Mesothelial cell of epicardium (in vitro differentiated cells): ENCODE measurements at regions not wholly inside any gene's neighbourhood (a gene's known extent, or its start where the extent isn't known, plus 50 kb on each side); places are given as distances from the start of the nearest gene placed in this dataset.

Experiments used
- DNase-seq, 2 experiments: peaks; one replicate each; pipeline ENCODE4 v3.0.0; 2021; ENCODE audit warnings: low spot score in 2 of 2; ENCODE audit not compliant: unreplicated experiment in 2 of 2
- H3K27ac Mint-ChIP-seq: 2 replicates; pipeline ENCODE4 v1.8.0; 2021; ENCODE audit warnings: mixed read lengths
- H3K27me3 Mint-ChIP-seq: 2 replicates; pipeline ENCODE4 v1.8.0; 2021; ENCODE audit warnings: low read depth, mixed read lengths
- H3K36me3 Mint-ChIP-seq: 2 replicates; pipeline ENCODE4 v1.8.0; 2021; ENCODE audit warnings: mixed read lengths
- H3K4me1 Mint-ChIP-seq: 2 replicates; pipeline ENCODE4 v1.8.0; 2021; ENCODE audit warnings: mixed read lengths
- H3K4me3 Mint-ChIP-seq: 2 replicates; pipeline ENCODE4 v1.8.0; 2021; ENCODE audit warnings: mild to moderate bottlenecking, moderate library complexity, mixed read lengths
- H3K9me3 Mint-ChIP-seq: 2 replicates; pipeline ENCODE4 v1.8.0; 2021; ENCODE audit warnings: mixed read lengths
- TF ChIP-seq, protein P1 (sequence below): fragments of 200-600 bp; sonication (generic); IDR thresholded peaks from one replicate; pipeline ENCODE4 v1.5.0; 2021; ENCODE audit warnings: antibody characterized with exemption; ENCODE audit not compliant: unreplicated experiment

GRCh38 chr15:77548589-77549557 is 83.8 kb downstream of the LINGO1 start:
- Mint-ChIP-seq H3K27me3 (no peaks in the 10 kb centered on the region), H3K9me3 (peaks cover 3% of the 10 kb centered on the region), H3K4me1 (peaks cover 26% of the 10 kb centered on the region), H3K27ac (no peak overlapping the region), H3K36me3 (no peaks in the 10 kb centered on the region), H3K4me3 (no peak overlapping the region)
- TF ChIP-seq, protein P1, sequence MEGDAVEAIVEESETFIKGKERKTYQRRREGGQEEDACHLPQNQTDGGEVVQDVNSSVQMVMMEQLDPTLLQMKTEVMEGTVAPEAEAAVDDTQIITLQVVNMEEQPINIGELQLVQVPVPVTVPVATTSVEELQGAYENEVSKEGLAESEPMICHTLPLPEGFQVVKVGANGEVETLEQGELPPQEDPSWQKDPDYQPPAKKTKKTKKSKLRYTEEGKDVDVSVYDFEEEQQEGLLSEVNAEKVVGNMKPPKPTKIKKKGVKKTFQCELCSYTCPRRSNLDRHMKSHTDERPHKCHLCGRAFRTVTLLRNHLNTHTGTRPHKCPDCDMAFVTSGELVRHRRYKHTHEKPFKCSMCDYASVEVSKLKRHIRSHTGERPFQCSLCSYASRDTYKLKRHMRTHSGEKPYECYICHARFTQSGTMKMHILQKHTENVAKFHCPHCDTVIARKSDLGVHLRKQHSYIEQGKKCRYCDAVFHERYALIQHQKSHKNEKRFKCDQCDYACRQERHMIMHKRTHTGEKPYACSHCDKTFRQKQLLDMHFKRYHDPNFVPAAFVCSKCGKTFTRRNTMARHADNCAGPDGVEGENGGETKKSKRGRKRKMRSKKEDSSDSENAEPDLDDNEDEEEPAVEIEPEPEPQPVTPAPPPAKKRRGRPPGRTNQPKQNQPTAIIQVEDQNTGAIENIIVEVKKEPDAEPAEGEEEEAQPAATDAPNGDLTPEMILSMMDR: no peak
- no peak for DNase-seq

DNA sequence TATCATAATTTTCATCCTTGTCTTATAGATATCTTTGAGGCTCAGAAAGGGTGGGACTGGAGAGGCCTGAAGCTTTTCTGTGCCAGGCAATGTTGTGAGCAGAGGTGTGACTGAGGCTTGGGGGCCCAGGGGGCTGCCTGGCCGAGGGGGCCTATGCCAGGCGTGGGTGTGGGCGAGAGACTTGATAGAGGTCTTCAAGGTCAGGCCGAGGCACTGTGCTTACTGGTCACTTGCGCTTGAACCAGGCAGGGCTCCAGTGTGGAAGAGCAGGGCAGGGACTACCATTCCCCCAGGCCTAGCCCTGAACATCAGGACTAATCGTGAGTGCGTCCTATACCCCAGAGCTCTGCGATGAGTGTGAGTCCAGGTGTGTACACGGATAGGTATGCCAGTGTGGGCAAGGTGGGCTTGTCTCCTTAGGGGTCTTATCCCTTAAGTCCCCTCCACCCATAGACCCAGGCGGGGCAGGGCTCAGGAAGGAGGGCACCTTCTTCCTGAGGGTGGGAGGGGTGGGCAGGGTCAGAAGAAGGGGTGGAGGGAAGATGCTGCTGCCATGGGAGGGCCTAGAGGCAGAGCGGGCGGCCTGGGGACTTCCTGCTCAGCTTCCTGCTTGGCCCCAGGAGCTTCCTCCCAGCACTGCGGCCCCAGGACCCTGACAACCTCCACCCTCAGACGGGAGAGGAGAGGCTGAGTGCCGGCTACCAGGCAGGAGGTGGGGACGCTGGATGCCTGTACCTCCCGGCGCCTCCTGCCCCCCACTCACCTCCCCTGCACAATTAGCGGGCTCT is 84.7 kb downstream of the LINGO1 start:
- DNase-seq: no peak
- Mint-ChIP-seq H3K4me3 (no peak overlapping the region), H3K4me1 (peaks cover 24% of the 10 kb centered on the region), H3K9me3 (peaks cover 3% of the 10 kb centered on the region), H3K27ac (no peak overlapping the region), H3K36me3 (no peaks in the 10 kb centered on the region), H3K27me3 (no peaks in the 10 kb centered on the region)
- TF ChIP-seq, protein P1: no peak

GRCh38 chr15:77546870-77547269 is 85.8 kb downstream of the LINGO1 start:
- TF ChIP-seq, protein P1: no peak
- H3K4me3 Mint-ChIP-seq: no peak overlapping the region

DNA sequence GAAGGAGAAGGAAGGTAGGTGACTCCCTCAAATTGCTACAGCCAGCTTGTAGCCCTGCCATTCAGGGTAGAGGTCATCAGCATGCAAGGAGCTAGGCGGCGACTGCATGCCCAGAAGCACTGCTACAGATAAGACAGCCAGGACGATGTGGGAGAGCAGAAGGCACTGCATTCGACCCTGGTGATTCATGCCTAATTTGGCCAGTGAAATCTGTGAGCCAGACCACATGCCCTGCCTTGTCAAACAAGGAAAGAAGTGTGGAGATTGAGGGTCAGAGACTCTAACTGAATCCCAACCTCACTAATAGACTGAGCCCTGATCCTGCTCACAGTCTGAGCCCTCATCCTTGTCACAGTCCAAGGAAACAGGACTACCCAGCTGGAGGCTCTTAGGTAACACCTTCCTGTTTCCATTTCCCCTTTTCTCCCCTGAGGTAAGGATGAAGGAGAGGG is 86.6 kb downstream of the LINGO1 start:
- Mint-ChIP-seq H3K36me3 (no peaks in the 10 kb centered on the region), H3K27me3 (no peaks in the 10 kb centered on the region), H3K9me3 (peaks cover 3% of the 10 kb centered on the region), H3K4me3 (no peak overlapping the region), H3K27ac (no peak overlapping the region), H3K4me1 (peaks cover 28% of the 10 kb centered on the region)
- TF ChIP-seq, protein P1: no peak
- DNase-seq: no peak

More at GRCh38 chr15:77546870-77547269, 85.8 kb downstream of the LINGO1 start:
- H3K9me3 Mint-ChIP-seq: peaks cover 3% of the 10 kb centered on the region
- H3K27me3 Mint-ChIP-seq: no peaks in the 10 kb centered on the region
- DNase-seq: no peak
- H3K36me3 Mint-ChIP-seq: no peaks in the 10 kb centered on the region
- no peak overlapping the region for H3K27ac Mint-ChIP-seq
- H3K4me1 Mint-ChIP-seq: peaks cover 29% of the 10 kb centered on the region

DNA sequence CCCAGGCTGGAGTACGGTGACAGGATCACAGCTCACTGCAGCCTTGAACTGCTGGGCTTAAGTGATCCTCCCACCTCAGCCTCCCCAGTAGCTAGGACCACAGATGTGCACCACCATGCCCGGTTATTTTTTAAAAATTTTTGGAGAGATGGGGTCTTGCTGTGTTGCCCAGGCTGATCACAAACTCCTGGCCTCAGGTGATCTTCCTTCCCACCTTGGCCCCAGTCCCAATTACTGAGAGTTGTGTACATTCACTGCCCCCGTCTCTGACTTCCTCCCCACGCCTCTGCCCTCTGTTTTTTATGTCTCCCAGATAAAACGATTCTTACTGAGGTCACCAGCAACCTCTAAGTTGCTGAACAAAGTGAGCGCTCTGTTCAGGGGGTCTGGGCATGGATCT is 87.7 kb downstream of the LINGO1 start:
- H3K9me3 Mint-ChIP-seq: peaks cover 3% of the 10 kb centered on the region
- no peak overlapping the region for H3K27ac Mint-ChIP-seq
- H3K27me3 Mint-ChIP-seq: no peaks in the 10 kb centered on the region
- H3K36me3 Mint-ChIP-seq: no peaks in the 10 kb centered on the region
- no peak for DNase-seq
- TF ChIP-seq, protein P1: no peak
- no peak overlapping the region for H3K4me3 Mint-ChIP-seq
- H3K4me1 Mint-ChIP-seq: peaks cover 26% of the 10 kb centered on the region
